D721Med (cell line): ENCODE measurements at regions not wholly inside any gene's neighbourhood (a gene's known extent, or its start where the extent isn't known, plus 50 kb on each side); places are given as distances from the start of the nearest gene placed in this dataset.
A peak's percentile ranks its signal among the peaks of the same experiment; 100 is the strongest.

Experiments used
- DNase-seq: peaks from one replicate; pipeline ENCODE4 v3.0.0; 2011; ENCODE audit warnings: low spot score; ENCODE audit not compliant: insufficient read length
- FAIRE-seq: peaks from 2 replicates; lab custom pipeline; 2011; peaks lifted over from hg19 to GRCh38; lab: Jason Lieb, UNC
- CTCF ChIP-seq: IDR thresholded peaks from 2 replicates; pipeline ENCODE4 v1.5.1; 2012; ENCODE audit warnings: mild to moderate bottlenecking, control low read depth; ENCODE audit not compliant: insufficient read depth; ENCODE audit errors: missing control alignments

GRCh38 chr10:107415446-107415845 is 250.9 kb upstream of the SORCS1 start:
- no peak for DNase-seq
- FAIRE-seq, result no peak
- no peak for TF ChIP-seq CTCF

- TF ChIP-seq CTCF, result no peak
- no peak for DNase-seq
- FAIRE-seq, result no peak
Measured at GRCh38 chr10:107413971-107414370, 249.5 kb upstream of the SORCS1 start.

DNA sequence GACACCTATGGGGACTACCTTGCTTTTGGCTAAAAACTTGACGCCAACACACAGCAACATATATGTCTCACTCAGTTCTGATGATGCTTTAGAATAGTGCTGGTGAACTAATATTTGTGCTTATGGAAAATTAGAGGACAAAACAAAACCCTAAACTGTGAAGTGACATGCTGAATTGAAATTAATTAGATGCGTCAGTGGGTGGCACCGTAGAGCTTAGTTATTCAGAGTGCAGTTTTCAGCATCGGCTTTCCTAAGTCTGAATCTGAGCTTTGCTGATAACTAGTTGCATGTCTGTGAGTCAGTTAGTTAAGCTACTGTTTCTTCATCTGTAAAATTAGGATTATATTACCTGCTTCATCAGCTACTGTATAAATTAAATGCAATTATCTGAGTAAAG is 245.0 kb upstream of the SORCS1 start:
- FAIRE-seq, result no peak
- TF ChIP-seq CTCF, result peak; percentile 64
- DNase-seq, result no peak

GRCh38 chr10:107398115-107398514 is 233.6 kb upstream of the SORCS1 start:
- DNase-seq (no peak), FAIRE-seq (no peak)
- TF ChIP-seq CTCF, result no peak

- no peak for FAIRE-seq
- DNase-seq, result no peak
- no peak for TF ChIP-seq CTCF
Measured at GRCh38 chr10:107391901-107392300, 227.4 kb upstream of the SORCS1 start.

DNA sequence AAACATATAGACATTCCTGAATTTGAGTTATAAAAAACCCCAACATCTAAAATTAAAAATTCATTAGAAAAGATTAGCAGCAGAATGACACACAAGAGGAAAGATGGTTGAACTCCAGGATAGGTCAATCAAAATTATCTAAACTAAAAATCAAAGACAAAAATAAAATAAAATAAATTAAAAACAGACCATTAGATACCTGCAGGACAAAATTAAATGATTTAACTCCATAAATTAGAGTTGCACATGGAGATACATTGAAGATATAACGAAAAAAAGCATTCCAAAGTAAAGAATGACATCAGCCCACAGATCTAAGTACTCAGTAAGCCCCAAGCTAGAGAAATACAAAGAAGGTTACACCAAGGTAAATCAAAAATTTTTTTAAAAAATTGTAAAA is 226.1 kb upstream of the SORCS1 start:
- no peak for DNase-seq
- FAIRE-seq, result no peak
- no peak for TF ChIP-seq CTCF

- DNase-seq (no peak), FAIRE-seq (no peak)
- TF ChIP-seq CTCF, result no peak
Measured at GRCh38 chr10:107383357-107383756, 218.9 kb upstream of the SORCS1 start.
